Mucosa of stomach (tissue), 1 donor: ENCODE measurements at regions not wholly inside any gene's neighbourhood (a gene's known extent, or its start where the extent isn't known, plus 50 kb on each side); places are given as distances from the start of the nearest gene placed in this dataset.
"Not testable (repeated sequence)": the region's sequence is repeated elsewhere in the genome, so short reads cannot be mapped to it uniquely, and the experiment has no call there.

Source experiments
- H3K27me3 ChIP-seq: one replicate; pipeline ENCODE4 v1.7.0; 2013; ENCODE audit warnings: mild to moderate bottlenecking, low read length; ENCODE audit not compliant: control insufficient read depth, insufficient read depth
- H3K36me3 ChIP-seq: one replicate; pipeline ENCODE4 v1.7.0; 2013; ENCODE audit warnings: low read length; ENCODE audit not compliant: control insufficient read depth, insufficient read depth
- H3K4me1 ChIP-seq: one replicate; pipeline ENCODE4 v1.7.0; 2013; ENCODE audit warnings: mild to moderate bottlenecking, low read length; ENCODE audit not compliant: control insufficient read depth, insufficient read depth
- H3K4me3 ChIP-seq: one replicate; pipeline ENCODE4 v1.7.0; 2013; ENCODE audit warnings: low read length
- H3K9ac ChIP-seq: one replicate; pipeline ENCODE4 v1.7.0; 2013; ENCODE audit warnings: mild to moderate bottlenecking, low read length, moderate library complexity
- H3K9me3 ChIP-seq: one replicate; pipeline ENCODE4 v1.7.0; 2013; ENCODE audit warnings: mild to moderate bottlenecking, low read length, moderate library complexity; ENCODE audit not compliant: control insufficient read depth
- donor health status: Pancreatic carcinoma.

GRCh38 chr2:111465521-111465920 is 344.8 kb downstream of the BCL2L11 start:
- H3K9ac ChIP-seq, H3K4me1 ChIP-seq, H3K36me3 ChIP-seq, H3K27me3 ChIP-seq, H3K4me3 ChIP-seq, H3K9me3 ChIP-seq: not testable (repeated sequence)

DNA sequence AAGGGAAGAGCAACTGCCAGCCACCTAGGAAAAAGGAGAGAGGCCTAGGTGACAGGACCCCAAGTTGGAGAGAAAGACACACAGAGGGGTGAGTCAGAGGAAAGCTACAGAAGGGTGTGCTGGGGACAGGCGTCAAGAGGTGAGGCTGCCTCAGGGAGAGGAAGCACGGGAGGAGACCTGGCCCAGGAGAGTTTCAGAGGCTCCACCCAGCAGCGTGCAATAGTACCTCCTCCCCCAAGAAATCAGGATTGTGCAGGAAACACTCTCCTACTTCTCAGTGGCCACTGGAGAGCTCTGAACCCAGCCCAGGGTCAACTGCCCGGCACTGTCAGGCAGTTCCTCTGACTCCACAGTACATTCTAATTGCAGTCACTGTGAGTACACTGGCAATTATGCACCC is 346.0 kb downstream of the BCL2L11 start:
- H3K27me3 ChIP-seq, H3K4me1 ChIP-seq, H3K36me3 ChIP-seq, H3K4me3 ChIP-seq, H3K9ac ChIP-seq, H3K9me3 ChIP-seq: not testable (repeated sequence)

DNA sequence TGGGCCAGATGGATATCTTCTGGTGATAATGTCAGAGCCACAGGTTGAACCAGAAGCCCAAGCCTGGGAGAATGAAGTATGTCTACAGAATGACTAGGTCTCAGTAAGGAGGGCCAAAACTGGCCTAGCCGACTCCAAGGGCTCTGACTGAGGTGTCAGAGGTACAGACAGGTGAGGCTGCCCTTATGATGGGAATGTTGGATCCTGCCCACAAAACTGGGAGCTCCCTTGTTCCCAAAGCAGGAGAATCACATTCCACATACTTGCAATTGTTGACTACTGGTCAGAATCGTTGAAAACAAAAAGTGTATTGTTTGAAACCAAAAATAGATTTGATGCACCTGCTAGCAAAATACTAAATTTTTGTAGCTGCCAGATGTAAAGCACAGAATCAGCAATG is 350.2 kb downstream of the BCL2L11 start:
- H3K9ac ChIP-seq, H3K36me3 ChIP-seq, H3K4me3 ChIP-seq, H3K9me3 ChIP-seq, H3K4me1 ChIP-seq, H3K27me3 ChIP-seq: not testable (repeated sequence)

GRCh38 chr2:111471791-111472530 is 351.2 kb downstream of the BCL2L11 start:
- H3K36me3 ChIP-seq, H3K27me3 ChIP-seq, H3K9me3 ChIP-seq: not testable (repeated sequence)

GRCh38 chr2:111472844-111473403 is 352.2 kb downstream of the BCL2L11 start:
- not testable (repeated sequence) for H3K27me3 ChIP-seq, H3K4me1 ChIP-seq, H3K36me3 ChIP-seq, H3K4me3 ChIP-seq, H3K9me3 ChIP-seq, H3K9ac ChIP-seq

More at GRCh38 chr2:111471791-111472530, 351.2 kb downstream of the BCL2L11 start:
- not testable (repeated sequence) for H3K4me3 ChIP-seq, H3K9ac ChIP-seq, H3K4me1 ChIP-seq

DNA sequence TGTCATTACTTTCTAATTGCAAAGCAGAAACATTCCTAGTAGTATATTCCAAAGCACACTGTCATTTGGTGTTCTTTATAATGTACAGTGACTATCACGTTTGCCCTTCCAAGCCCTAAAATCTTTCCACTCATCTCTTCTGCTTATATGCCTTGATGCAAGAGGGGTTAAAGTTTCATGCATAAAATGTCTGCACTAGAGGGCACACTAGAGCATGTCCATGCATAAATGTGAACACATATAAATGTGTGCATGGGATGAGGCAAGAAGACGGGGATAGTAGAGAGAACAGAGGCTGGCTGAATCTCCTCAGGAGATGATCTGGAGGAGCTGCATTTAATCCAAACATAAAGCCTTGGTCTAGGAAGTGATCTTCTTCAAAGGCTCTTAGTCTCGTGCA is 352.8 kb downstream of the BCL2L11 start:
- H3K9ac ChIP-seq, H3K9me3 ChIP-seq, H3K4me3 ChIP-seq, H3K4me1 ChIP-seq, H3K36me3 ChIP-seq, H3K27me3 ChIP-seq: not testable (repeated sequence)

- not testable (repeated sequence) for H3K9ac ChIP-seq, H3K36me3 ChIP-seq, H3K4me3 ChIP-seq, H3K4me1 ChIP-seq, H3K27me3 ChIP-seq, H3K9me3 ChIP-seq
Observed at GRCh38 chr2:111474198-111474705, 353.5 kb downstream of the BCL2L11 start.

DNA sequence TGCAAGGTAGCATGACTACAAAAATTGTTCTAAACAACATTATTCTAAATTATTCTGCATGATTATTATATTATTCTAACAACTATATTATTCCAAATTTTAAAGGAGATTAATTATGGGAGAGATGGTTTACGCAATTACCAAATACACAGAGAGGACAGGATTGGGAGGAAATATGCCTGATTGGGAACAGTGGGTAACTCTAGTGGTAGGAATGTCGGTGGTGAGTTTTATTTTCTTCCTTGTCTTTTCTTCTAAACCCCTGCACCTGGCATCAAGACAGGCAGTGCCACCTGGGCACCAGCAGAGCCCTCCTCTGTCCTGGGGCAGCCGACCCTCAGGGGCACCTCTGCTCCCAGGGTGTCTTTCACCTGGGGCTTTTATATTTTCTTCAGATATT is 357.6 kb downstream of the BCL2L11 start:
- H3K4me3 ChIP-seq, H3K9ac ChIP-seq, H3K4me1 ChIP-seq, H3K27me3 ChIP-seq, H3K9me3 ChIP-seq, H3K36me3 ChIP-seq: not testable (repeated sequence)

DNA sequence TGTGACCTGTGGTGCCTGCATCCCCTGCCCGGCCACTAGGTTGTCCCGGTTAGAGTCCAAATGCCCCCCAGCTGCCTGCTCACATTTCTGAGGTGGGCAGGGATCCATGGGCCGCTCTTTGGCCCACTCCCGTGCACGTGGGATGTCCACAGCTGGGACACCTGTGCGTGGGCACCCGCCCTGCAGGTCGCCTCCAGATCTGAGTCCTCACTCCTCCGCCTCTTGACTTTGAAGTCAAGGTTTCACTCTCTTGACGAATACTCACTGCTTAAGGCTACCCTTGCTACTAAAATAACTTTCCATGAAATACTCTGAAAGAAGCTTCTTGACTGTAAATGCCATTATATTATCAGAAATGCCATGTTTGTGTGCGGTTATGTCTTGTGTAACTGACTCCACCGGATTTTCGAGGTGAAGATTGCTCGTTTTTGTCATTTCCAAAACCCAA is 358.2 kb downstream of the BCL2L11 start:
- not testable (repeated sequence) for H3K4me3 ChIP-seq, H3K4me1 ChIP-seq, H3K36me3 ChIP-seq, H3K27me3 ChIP-seq, H3K9ac ChIP-seq, H3K9me3 ChIP-seq

DNA sequence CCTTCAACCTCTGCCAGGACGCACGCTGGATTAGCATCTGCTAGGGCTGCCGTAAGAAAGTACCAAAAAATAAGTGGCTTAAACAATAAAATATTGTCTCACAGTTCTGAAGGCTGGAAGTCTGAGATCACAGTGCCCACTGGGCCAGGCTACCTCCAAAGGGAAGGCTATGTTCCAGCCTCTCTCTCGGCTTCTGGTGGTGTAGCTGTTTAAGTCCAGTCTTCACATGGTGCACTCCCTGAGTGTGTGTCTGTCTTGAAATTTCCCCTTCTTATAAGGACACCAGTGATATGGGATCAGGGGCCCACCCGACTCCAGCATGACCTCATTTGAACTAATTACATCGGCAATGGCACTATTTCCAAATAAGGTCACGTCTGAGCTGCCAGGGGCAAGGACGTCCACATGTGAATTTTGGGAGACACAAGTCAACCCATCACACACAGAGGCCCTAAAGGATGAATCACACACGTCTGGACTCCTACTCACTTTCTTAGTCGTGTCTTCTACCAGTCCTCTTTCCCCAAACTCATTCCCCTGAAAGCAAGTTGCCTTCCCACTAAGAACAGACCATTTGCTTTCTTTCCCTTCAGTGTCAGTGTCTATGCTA is 359.4 kb downstream of the BCL2L11 start:
- H3K4me3 ChIP-seq, H3K4me1 ChIP-seq, H3K27me3 ChIP-seq, H3K36me3 ChIP-seq, H3K9ac ChIP-seq, H3K9me3 ChIP-seq: not testable (repeated sequence)

DNA sequence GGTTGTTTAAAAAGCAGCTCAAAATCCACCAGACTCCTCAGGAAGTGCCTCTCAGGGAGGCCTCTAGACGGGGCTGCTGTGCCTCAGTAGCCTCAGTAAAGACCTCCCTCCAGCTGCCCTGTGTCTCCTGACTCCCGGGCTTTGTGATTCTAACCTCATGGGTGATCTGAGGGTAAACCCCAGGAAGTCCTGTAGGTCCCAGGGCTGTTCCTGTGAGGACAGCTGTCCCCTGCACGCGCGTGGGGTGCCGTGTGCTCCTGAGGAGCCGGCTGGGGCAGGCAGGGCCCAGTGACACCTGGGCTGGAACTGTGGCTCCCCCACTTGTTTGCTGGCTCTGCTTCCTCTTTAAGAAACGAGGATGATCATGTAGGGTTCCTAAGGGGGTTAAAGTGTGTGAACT is 359.9 kb downstream of the BCL2L11 start:
- not testable (repeated sequence) for H3K4me3 ChIP-seq, H3K4me1 ChIP-seq, H3K36me3 ChIP-seq, H3K9ac ChIP-seq, H3K27me3 ChIP-seq, H3K9me3 ChIP-seq

DNA sequence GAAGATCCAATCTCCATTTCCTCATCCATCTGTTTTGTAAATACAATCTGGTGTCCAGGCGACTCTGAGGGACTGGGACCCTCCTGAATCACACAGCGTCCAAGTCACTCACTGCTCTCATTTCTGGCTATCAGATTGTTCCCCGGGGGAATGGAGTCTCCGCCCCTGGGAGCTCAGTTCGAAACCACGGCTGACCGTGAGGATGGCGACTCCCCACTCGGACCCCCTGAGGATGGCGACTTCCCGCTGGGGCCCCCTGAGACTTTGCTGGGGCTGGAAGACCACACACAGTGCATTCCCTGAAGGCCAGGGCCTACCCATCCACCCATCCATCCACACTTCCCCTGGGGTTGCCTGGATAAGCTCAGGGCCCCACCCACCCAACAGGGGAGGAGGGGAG is 360.5 kb downstream of the BCL2L11 start:
- not testable (repeated sequence) for H3K9me3 ChIP-seq, H3K36me3 ChIP-seq, H3K4me1 ChIP-seq, H3K4me3 ChIP-seq, H3K27me3 ChIP-seq, H3K9ac ChIP-seq
